ENCODE measurements at regions not wholly inside any gene's neighbourhood (a gene's known extent, or its start where the extent isn't known, plus 50 kb on each side); places are given as distances from the start of the nearest gene placed in this dataset.

GRCh38 chr18:44258086-44258485, 422.6 kb upstream of the SETBP1 start:
- intact Hi-C loops (cut with DNase I), result no loop called here
- no peak for DNase-seq (ENCODE audit: missing footprints)
- no peak for ATAC-seq

GRCh38 chr18:44258576-44258975, 422.1 kb upstream of the SETBP1 start:
- ATAC-seq (no peak), DNase-seq (ENCODE audit: missing footprints) (no peak)

DNA sequence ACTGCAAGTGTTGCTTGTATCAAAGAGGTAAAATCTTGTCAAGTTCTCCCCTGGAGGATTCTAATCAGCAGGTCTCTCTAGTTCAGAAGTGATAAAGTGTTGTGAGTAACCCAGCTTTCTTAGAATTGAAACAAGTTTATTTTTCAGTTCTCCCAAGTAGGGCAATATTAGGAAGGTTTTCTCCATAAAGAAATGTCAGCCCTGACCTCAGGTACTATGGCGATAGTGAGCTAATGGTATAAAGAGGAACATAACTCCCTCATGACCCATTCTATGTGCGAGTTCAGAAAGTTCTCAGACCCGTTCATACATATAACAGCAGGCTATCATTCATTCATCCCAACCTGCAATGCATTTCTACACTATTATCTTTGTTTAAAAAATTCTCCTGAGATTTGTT, 421.1 kb upstream of the SETBP1 start:
- ATAC-seq (no peak), DNase-seq (ENCODE audit: missing footprints) (no peak)
- intact Hi-C loops (cut with DNase I), result no loop called here

More at GRCh38 chr18:44258576-44258975, 422.1 kb upstream of the SETBP1 start:
- intact Hi-C loops (cut with DNase I), result no loop called here

DNA sequence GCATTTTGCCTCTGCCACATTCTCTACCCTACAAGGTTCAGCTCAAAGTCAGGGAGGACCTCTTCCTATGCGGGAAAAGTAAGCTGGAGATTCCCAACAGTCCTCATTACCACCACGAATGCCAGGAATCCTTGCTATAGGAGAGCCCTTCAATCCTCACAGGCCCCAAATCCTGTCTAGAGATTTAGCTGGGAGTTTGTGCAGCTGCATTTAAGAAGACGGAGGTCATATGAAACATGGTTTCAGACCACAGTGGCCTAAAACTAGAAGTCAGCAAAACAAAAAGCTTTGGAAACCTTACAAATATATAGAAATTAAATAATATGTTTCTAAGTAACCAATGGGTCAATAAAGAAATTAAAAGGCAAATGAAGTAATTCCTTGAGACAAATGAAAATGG, 415.3 kb upstream of the SETBP1 start:
- DNase-seq (ENCODE audit: missing footprints), result no peak
- intact Hi-C loops (cut with DNase I), result no loop called here
- no peak for ATAC-seq

- no peak for DNase-seq (ENCODE audit: missing footprints)
- intact Hi-C loops (cut with DNase I), result no loop called here
- no peak for ATAC-seq
These were observed 407.4 kb upstream of the SETBP1 start for GRCh38 chr18:44273298-44273697.

- ATAC-seq, result no peak
- intact Hi-C loops (cut with DNase I), result no loop called here
- DNase-seq (ENCODE audit: missing footprints), result no peak
These were observed 400.2 kb upstream of the SETBP1 start for GRCh38 chr18:44280479-44280878.

DNA sequence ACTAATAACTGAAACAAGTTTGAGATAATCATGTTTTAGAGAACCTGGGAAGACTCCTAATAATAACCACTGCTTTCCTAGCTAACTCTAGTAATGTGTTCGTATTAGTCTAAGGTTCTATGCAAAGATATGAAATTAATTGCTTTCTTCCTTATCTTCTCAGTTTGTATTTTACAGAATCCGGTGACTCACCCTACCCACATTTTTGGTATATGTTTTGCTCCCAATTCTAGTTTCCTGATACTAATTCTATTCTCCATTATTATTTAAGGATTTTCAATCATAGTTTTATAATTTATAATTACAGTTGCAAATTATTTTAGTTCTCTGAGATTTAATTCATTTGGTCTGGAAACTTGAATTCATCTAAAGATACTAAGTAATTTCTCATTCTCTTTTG, 394.6 kb upstream of the SETBP1 start:
- ATAC-seq (no peak), DNase-seq (ENCODE audit: missing footprints) (no peak)
- intact Hi-C loops (cut with DNase I), result no loop called here

DNA sequence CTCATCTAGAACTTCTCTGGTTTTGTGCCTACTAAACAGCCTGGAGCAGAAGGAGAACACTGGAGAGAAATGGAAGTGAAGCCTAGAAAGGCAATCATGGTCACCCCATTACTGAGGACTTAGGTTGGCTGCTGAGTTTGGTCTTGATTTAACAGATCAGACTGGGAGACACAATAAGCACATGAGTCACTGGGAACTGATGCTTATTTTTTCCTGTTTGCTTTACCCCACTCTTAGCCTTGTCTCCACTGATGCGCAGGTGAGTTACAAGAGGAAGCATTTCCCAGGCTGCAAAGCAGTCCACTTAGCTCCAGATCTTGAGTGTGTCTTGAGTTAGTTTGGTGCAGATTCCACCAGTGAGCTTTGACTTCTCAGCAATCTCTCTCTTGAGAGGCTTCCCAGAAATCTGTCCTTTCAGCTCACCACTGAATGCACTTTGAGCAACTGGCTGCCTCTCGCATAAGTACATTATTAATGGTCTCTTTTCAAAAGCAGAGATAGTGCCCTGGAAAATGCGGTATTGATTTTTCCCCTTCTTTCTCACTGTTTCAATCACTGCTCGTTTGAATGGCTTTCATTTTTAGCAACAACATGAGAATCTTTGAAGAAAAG, 390.2 kb upstream of the SETBP1 start:
- DNase-seq (ENCODE audit: missing footprints) (no peak), ATAC-seq (no peak)
- intact Hi-C loops (cut with DNase I), result no loop called here

- intact Hi-C loops (cut with DNase I), result no loop called here
- DNase-seq (ENCODE audit: missing footprints) (no peak), ATAC-seq (no peak)
These were observed 382.1 kb upstream of the SETBP1 start for GRCh38 chr18:44298566-44298965.

DNA sequence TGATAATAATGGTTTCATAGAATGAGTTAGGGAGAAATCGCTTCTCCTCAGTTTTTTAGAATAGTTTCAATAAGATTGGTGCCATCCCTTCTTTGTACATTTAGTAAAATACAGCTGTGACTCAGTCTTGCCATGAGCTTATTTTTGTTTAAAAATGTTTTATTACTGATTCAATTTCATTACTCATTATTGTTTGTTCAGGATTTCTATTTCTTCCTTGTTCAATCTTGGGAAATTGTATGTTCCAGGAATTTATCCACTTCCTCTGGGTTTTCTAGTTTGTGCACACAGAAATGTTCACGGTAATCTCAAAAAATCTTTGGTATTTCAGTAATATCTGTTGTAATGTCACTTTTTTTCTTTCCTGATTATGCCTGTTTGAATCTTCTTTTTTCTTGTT, 371.5 kb upstream of the SETBP1 start:
- intact Hi-C loops (cut with DNase I), result no loop called here
- DNase-seq (ENCODE audit: missing footprints), result no peak
- no peak for ATAC-seq

GRCh38 chr18:44320619-44321460, 359.8 kb upstream of the SETBP1 start:
- peak; percentile 60 for DNase-seq (ENCODE audit: missing footprints)

DNA sequence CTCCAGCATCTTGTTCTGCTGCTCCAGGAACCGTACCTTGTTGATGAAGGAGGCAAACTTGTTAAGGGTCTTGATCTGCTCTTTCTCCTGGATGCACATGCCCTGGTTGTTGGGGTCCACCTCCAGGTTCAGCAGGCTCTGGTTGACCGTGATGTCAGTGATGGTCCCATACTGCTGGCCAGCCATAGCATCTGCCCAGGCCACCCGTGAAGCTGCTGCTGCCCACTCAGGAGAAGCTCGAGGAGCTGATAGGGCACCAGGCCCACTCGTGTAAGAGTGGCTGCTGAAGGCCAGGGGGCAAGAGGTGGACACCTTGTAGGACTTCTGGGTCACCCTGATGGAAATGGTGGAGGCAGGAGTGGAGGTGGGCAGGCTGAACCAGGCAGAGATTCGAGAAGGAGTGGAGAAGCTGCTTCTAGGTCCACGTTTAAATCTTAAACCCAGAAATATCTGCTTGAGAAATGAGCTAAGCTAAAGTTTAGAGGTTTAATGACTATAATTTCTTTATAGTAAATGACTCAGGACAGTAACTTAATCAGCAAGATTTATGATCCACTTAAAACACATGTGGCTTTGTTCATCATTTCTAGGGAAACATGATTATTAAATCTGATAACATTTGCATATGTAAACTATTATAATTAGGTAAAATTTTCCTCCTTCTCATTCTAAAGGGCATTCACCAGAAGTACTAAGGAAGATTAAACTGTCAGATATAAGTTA, 358.7 kb upstream of the SETBP1 start:
- DNase-seq (ENCODE audit: missing footprints) (peak; percentile 30), ATAC-seq (no peak)
- intact Hi-C loops (cut with DNase I), result loop anchor here (10.0 kb wide), 1 partner anchor 697 kb away; no protein-coding TSS in a partner anchor

More at GRCh38 chr18:44320619-44321460, 359.8 kb upstream of the SETBP1 start:
- intact Hi-C loops (cut with DNase I), result loop anchor here (10.0 kb wide), 1 partner anchor 696 kb away; no protein-coding TSS in a partner anchor
- ATAC-seq, result no peak

DNA sequence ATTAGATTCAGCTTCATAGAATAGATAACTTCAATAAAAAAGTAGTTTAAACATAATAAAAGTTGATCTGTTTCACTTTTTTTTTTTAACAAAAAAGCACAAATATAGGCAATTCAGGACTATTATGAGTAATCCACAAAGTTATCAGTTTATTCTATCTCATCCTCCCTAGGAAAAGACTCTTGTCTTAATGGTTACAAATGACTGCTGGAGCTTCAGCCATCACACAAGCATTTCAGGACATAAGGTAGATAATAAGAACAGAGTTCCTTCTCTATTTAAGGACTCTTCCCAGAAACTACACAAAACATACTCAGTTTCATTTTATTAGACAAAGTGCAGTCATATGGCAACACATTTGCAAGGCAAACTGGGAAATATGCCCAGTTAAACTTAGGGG, 357.6 kb upstream of the SETBP1 start:
- intact Hi-C loops (cut with DNase I), result loop anchor here (10.0 kb wide), 1 partner anchor 698 kb away; no protein-coding TSS in a partner anchor
- no peak for ATAC-seq
- no peak for DNase-seq (ENCODE audit: missing footprints)

DNA sequence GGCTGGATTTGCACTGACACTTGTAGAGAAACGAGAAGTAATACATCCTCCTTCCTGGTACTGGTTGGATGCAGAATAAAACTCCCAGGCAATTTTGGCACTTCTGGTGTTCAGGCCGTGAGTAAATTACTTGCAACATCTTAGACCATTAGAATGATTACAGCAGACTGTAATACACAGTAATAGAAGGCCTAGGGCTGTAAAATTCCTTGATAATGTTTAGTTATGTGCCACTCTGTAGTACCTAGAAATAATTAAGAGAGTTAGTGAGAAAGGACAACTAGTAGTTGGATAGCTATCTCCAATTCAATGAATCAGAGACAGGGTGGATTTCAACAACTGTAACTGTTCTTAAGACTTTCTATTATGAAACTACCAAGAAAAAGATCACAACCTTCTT, 356.3 kb upstream of the SETBP1 start:
- DNase-seq (ENCODE audit: missing footprints), result no peak
- intact Hi-C loops (cut with DNase I), result loop anchor here (10.0 kb wide), 1 partner anchor 700 kb away; no protein-coding TSS in a partner anchor

GRCh38 chr18:44325903-44326635, 354.6 kb upstream of the SETBP1 start:
- intact Hi-C loops (cut with DNase I), result loop anchor here (5.0 to 10.0 kb wide), 3 partner anchors 194 to 701 kb away; no protein-coding TSS in a partner anchor
- ATAC-seq, result no peak
- DNase-seq (ENCODE audit: missing footprints), result no peak

More for the DNA sequence above, 356.3 kb upstream of the SETBP1 start:
- ATAC-seq, result no peak

DNA sequence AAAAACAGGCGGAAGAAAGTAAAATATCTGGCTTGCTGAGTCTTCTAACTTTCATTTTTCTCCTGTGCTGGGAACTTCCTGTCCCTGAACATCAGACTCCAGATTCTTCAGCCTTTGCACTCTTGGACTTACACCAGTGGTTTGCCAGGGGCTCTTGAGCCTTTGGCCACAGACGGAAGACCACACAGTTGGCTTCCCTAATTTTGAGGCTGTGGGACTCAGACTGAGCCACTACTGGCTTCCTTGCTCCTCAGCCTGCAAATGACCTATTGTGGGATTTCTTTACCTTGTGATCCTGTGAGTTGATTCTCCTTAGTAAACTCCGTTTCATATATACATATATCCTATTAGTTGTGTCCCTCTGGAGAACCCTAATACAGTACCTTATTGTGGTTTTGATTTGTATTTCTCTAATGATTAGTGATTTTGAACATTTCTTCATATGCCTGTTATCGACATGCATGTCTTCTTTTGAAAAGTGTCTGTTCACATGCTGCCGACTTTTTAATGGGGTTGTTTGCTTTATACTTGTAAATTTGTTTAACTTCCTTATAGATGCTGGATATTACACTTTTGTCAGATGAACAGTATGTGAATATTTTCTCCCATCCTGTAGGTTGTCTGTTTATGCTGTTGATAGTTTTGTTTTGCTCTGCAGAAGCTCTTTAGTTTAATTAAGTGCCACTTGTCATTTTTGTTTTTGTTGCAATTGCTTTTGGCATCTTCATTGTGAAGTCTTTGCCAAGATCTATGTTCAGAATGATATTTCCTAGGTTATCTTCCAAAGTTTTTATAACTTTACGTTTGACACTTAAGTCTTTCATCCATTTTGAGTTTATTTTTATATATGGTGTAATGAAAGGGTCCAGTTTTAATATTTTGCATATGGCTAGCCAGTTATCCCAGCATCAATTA, 348.8 kb upstream of the SETBP1 start:
- DNase-seq (ENCODE audit: missing footprints), result no peak
- intact Hi-C loops (cut with DNase I), result no loop called here
- ATAC-seq, result no peak

DNA sequence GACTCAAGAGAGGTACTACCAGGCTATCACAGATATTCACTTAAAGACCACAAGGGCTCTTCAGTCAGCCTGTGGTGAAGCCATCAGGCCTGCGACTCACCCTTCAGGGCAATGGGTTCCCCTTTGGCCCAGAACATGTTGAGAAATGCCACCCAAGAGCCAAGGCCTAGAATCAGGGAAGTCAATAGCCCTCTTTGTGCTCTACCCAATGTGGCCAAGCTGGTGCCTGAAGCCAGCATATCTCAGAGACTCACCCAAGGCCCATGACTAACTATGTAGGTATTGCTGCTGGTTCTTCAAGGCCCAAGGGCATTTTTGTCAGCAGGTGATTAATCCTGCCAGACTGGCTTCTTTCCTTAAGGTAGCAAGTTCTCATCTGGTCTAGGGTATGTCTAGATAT, 338.9 kb upstream of the SETBP1 start:
- intact Hi-C loops (cut with DNase I), result no loop called here
- no peak for ATAC-seq
- no peak for DNase-seq (ENCODE audit: missing footprints)

- intact Hi-C loops (cut with DNase I), result no loop called here
- DNase-seq (ENCODE audit: missing footprints), result no peak
- no peak for ATAC-seq
These were observed 338.5 kb upstream of the SETBP1 start for GRCh38 chr18:44342162-44342561.
